GM23248 (cell line): ENCODE measurements at regions not wholly inside any gene's neighbourhood (a gene's known extent, or its start where the extent isn't known, plus 50 kb on each side); places are given as distances from the start of the nearest gene placed in this dataset.

Experiments used
- DNase-seq: peaks from one replicate; pipeline ENCODE4 v3.0.0-alpha.2; 2015
- H2AFZ ChIP-seq: fragments of 200-600 bp; sonication (generic); 2 replicates; pipeline ENCODE4 v1.6.1; 2016; ENCODE audit warnings: antibody characterized with exemption
- H3F3A ChIP-seq: fragments of 200-600 bp; sonication (generic); 2 replicates; pipeline ENCODE4 v1.6.1; 2016; ENCODE audit warnings: mild to moderate bottlenecking, antibody characterized with exemption, mixed run types; ENCODE audit not compliant: insufficient read depth
- H3K27ac ChIP-seq: fragments of 200-600 bp; sonication (generic); 2 replicates; pipeline ENCODE4 v1.5.1; 2016; ENCODE audit warnings: mild to moderate bottlenecking
- H3K27me3 ChIP-seq: fragments of 200-600 bp; sonication (generic); replicated peaks from 2 replicates; pipeline ENCODE4 v1.6.1; 2016; ENCODE audit warnings: mild to moderate bottlenecking; ENCODE audit not compliant: insufficient read depth
- H3K36me3 ChIP-seq: fragments of 200-600 bp; sonication (generic); 2 replicates; pipeline ENCODE4 v1.6.1; 2016; ENCODE audit warnings: low read depth, mild to moderate bottlenecking
- H3K4me1 ChIP-seq: fragments of 200-600 bp; sonication (generic); 2 replicates; pipeline ENCODE4 v1.6.1; 2016; ENCODE audit warnings: mild to moderate bottlenecking; ENCODE audit not compliant: insufficient read depth
- H3K4me2 ChIP-seq: fragments of 200-600 bp; sonication (generic); one replicate; pipeline ENCODE4 v1.6.1; 2016; ENCODE audit warnings: mild to moderate bottlenecking; ENCODE audit not compliant: unreplicated experiment
- H3K4me3 ChIP-seq: fragments of 200-600 bp; sonication (generic); 2 replicates; pipeline ENCODE4 v1.5.1; 2016; ENCODE audit warnings: mild to moderate bottlenecking
- H3K79me2 ChIP-seq: fragments of 200-600 bp; sonication (generic); 2 replicates; pipeline ENCODE4 v1.6.1; 2016; ENCODE audit warnings: mild to moderate bottlenecking; ENCODE audit not compliant: insufficient read depth
- H3K9ac ChIP-seq: fragments of 200-600 bp; sonication (generic); 2 replicates; pipeline ENCODE4 v1.6.1; 2016; ENCODE audit warnings: mild to moderate bottlenecking
- H3K9me2 ChIP-seq: fragments of 200-600 bp; sonication (generic); 2 replicates; pipeline ENCODE4 v1.6.1; 2016; ENCODE audit warnings: mixed run types, mild to moderate bottlenecking, moderate library complexity; ENCODE audit not compliant: insufficient read depth
- H3K9me3 ChIP-seq: fragments of 200-600 bp; sonication (generic); one replicate; pipeline ENCODE4 v1.6.1; 2017; ENCODE audit warnings: low read depth
- H4K20me1 ChIP-seq: fragments of 200-600 bp; sonication (generic); 2 replicates; pipeline ENCODE4 v1.6.0; 2016; ENCODE audit not compliant: insufficient read depth
- EZH2 ChIP-seq: fragments of 200-600 bp; sonication (generic); IDR thresholded peaks from 2 replicates; pipeline ENCODE4 v1.6.1; 2018; ENCODE audit warnings: antibody characterized with exemption, mild to moderate bottlenecking; ENCODE audit not compliant: insufficient read depth, poor library complexity, severe bottlenecking
- EZH2phosphoT487 ChIP-seq: fragments of 200-600 bp; sonication (generic); IDR thresholded peaks from 2 replicates; pipeline ENCODE4 v1.6.1; 2018; ENCODE audit warnings: antibody characterized with exemption, moderate library complexity, mild to moderate bottlenecking, low read depth; ENCODE audit not compliant: insufficient read depth
- WGBS, 2 experiments: methylation state at CpG; one replicate each; pipeline ENCODE4 v1.1.6; 2015 to 2017; ENCODE audit warnings: low lambda C conversion rate in 2 of 2, low coverage in 1 of 2; ENCODE audit errors: missing lambda C conversion rate in 2 of 2; 5-methylcytosine and 5-hydroxymethylcytosine counted together
- in situ Hi-C: fragments of 300-500 bp; cut with MboI; formaldehyde crosslinking; loops from 2 replicates; pipeline ENCODE4 v1.15.0; 2020

DNA sequence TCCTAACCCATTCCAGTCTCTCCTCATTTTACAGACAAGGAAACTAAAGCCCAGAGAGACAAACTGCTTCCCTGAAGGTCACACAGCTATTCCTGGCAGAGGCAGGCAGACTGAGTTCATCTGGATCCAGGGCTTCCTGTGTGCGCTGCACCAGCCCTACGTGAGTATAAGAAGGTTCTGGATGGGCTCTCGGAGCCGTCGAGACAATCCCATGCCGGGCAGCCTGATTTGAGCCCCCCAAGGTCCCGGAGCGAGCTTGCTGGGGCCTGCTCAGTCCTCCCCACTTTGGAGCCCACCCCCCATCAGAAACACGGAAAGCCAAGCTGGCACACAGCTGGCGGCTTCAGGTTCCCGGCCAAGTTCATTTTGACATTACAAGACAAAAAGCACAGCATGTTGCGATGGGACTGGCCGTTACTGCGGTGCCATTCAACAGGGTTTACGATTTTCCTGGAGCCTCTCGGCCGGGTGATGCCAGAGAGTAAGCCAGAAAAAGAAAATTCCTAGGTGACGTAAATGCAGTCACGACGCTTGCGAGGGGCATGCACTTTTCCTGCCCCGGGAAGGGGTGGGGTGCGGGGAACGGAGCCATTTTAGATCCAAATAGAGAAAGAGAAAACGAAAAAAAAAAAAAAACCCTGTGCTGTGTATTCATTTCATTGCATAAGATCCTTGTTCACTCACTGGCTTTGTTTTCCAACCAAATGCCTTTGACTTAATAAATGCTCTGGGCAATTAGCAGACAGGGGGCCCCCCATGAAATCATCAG lies 167.1 kb upstream of the FOXF1 start:
- DNase-seq: peak; percentile 85
- 8 to 9% methylated on average over 25 of the region's 25 CpGs for WGBS, 2 experiments
- Histone ChIP-seq H3K27me3 (no peaks in the 10 kb centered on the region), H3K27ac (peak overlapping the region; percentile 72), H3K36me3 (no peaks in the 10 kb centered on the region), H2AFZ (peak overlapping the region; percentile 73), H4K20me1 (no peaks in the 10 kb centered on the region), H3K4me2 (peak overlapping the region; percentile 80), H3F3A (peaks cover 14% of the 10 kb centered on the region; the same call in 1 of the 2 replicates), H3K79me2 (no peaks in the 10 kb centered on the region), H3K9me3 (no peaks in the 10 kb centered on the region), H3K4me3 (peak overlapping the region; percentile 47), H3K9me2 (no peaks in the 10 kb centered on the region), H3K4me1 (peaks cover 18% of the 10 kb centered on the region), H3K9ac (peak overlapping the region; percentile 58)
- TF ChIP-seq EZH2phosphoT487: no peak
- TF ChIP-seq EZH2: no peak
- in situ Hi-C loops: no loop called here

DNA sequence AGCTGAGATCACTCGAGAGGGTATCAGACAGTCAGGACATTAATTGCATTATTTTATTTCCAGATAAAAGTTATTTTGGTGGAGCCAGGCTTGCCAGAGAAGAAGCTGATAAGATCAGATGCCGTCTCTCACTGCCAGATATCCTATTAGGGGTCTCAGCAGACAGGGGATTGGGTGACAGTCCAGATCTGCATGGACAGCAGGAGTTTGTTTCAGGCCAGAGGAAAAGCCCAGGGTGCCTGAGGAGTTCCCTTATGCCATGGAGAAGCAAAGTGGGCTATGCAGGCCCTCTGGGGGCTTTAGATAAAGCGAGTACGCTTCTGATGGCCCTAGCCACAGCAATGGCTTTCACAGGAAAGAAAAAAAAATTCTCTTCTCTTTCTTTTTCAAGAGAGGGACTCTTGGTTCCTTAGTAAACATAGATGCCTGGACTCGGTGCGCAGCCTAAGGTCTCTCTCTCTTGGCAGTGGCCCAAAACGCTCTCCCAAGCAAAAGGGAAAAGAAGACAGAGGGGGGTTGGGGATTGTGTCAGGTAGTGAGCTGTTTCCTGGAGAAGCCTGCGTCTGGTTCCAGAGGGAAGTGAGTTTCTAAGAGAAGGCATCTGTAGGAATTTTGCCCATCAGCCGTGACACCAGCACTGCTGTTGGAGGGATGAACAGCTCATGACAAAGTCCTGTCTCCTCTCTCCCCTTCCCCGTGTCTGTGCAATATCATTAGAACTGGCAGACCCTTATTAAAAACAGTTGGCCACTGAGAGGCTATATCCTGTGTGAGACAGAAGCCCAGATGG lies 166.3 kb upstream of the FOXF1 start:
- no peak for TF ChIP-seq EZH2phosphoT487
- no peak for TF ChIP-seq EZH2
- H3K9me2 ChIP-seq: no peaks in the 10 kb centered on the region
- peak overlapping the region; percentile 72 for H3K27ac ChIP-seq
- in situ Hi-C loops: no loop called here
- peak overlapping the region; percentile 47 for H3K4me3 ChIP-seq
- no peaks in the 10 kb centered on the region for H4K20me1 ChIP-seq
- peak; percentile 46 for DNase-seq
- H2AFZ ChIP-seq: peak overlapping the region; percentile 73
- peaks cover 14% of the 10 kb centered on the region; the same call in 1 of the 2 replicates for H3F3A ChIP-seq
- no peaks in the 10 kb centered on the region for H3K36me3 ChIP-seq
- no peaks in the 10 kb centered on the region for H3K27me3 ChIP-seq
- 27 to 29% methylated on average over 10 of the region's 10 CpGs for WGBS, 2 experiments
- H3K9ac ChIP-seq: peak overlapping the region; percentile 58
- H3K9me3 ChIP-seq: no peaks in the 10 kb centered on the region
- peaks cover 18% of the 10 kb centered on the region for H3K4me1 ChIP-seq
- H3K79me2 ChIP-seq: no peaks in the 10 kb centered on the region
- peak overlapping the region; percentile 80 for H3K4me2 ChIP-seq

DNA sequence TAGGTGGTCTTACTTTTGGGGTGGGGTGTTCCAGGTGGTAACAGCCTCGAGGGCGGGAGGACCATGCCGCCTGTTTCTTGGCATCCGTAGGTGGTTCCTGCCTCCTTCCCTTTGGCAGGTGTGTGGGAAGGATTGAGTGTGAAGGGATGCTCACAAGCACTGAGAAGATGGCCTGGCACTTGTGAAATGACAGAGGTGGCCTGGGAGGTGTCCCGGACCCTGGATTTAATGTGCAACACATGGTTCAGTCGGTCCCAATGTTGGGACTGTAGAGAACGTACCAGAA lies 165.8 kb upstream of the FOXF1 start:
- Histone ChIP-seq H3K9ac (no peak overlapping the region), H3K4me2 (peak overlapping the region; percentile 80), H3K27ac (no peak overlapping the region), H3K9me2 (no peaks in the 10 kb centered on the region), H3K36me3 (no peaks in the 10 kb centered on the region), H3K9me3 (no peaks in the 10 kb centered on the region), H3K4me1 (peaks cover 18% of the 10 kb centered on the region), H3K27me3 (no peaks in the 10 kb centered on the region), H3F3A (peaks cover 14% of the 10 kb centered on the region; the same call in 1 of the 2 replicates), H3K4me3 (no peak overlapping the region), H3K79me2 (no peaks in the 10 kb centered on the region), H4K20me1 (no peaks in the 10 kb centered on the region), H2AFZ (no peak overlapping the region)
- no peak for DNase-seq
- 29 to 39% methylated on average over 7 of the region's 7 CpGs for WGBS, 2 experiments
- in situ Hi-C loops: no loop called here
- no peak for TF ChIP-seq EZH2

DNA sequence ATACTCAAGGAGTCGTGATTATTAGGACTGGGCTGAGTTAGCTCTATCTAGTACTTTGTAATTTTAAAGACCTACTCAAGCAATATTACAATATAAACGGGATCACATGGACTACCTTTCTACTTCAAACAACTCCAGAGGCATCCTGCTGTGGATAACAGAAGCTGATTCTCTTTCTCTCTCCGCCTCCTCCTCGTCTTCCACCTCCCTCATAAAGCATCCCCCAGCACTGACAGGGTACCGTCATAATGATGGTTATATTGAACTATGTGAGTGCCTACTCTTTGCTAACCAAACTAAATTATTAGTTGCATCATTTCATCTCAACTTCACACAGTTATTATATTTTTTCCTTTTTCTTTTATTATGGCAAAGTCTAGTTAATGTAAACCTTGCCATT lies 165.4 kb upstream of the FOXF1 start:
- peaks cover 18% of the 10 kb centered on the region for H3K4me1 ChIP-seq
- no peaks in the 10 kb centered on the region for H3K9me3 ChIP-seq
- in situ Hi-C loops: no loop called here
- no peak overlapping the region for H3K4me2 ChIP-seq
- H3K27me3 ChIP-seq: no peaks in the 10 kb centered on the region
- 58% methylated on average over 5 of the region's 5 CpGs for WGBS, 2 experiments
- no peak overlapping the region for H3K4me3 ChIP-seq
- TF ChIP-seq EZH2phosphoT487 (no peak), EZH2 (no peak)
- H2AFZ ChIP-seq: no peak overlapping the region
- H3K36me3 ChIP-seq: no peaks in the 10 kb centered on the region
- no peaks in the 10 kb centered on the region for H3K79me2 ChIP-seq
- H4K20me1 ChIP-seq: no peaks in the 10 kb centered on the region
- H3F3A ChIP-seq: peaks cover 14% of the 10 kb centered on the region; the same call in 1 of the 2 replicates
- no peak overlapping the region for H3K9ac ChIP-seq
- H3K27ac ChIP-seq: no peak overlapping the region
- no peaks in the 10 kb centered on the region for H3K9me2 ChIP-seq
- no peak for DNase-seq
